GM12878 (cell line): ENCODE measurements at regions not wholly inside any gene's neighbourhood (a gene's known extent, or its start where the extent isn't known, plus 50 kb on each side); places are given as distances from the start of the nearest gene placed in this dataset.
"Not testable (repeated sequence)": the region's sequence is repeated elsewhere in the genome, so short reads cannot be mapped to it uniquely, and the experiment has no call there.

Experiments
- ATF2 ChIP-seq: IDR thresholded peaks from 2 replicates; pipeline ENCODE4 v1.6.1; 2012; ENCODE audit warnings: low read length, inconsistent platforms
- CTCF ChIP-seq, 3 experiments: IDR thresholded peaks in 2 of 3; conservative IDR thresholded peaks in 1 of 3; 2 replicates each; pipeline ENCODE4 v1.5.1; 2011; ENCODE audit warnings: low read depth in 3 of 3, low read length in 3 of 3, mild to moderate bottlenecking in 3 of 3, control low read depth in 2 of 3, moderate library complexity in 2 of 3, inconsistent platforms in 1 of 3, mixed read lengths in 1 of 3; ENCODE audit not compliant: control insufficient read depth in 2 of 3, insufficient read depth in 1 of 3; ENCODE audit errors: extremely low read depth in 1 of 3
- FOXK2 ChIP-seq: fragments of 450-650 bp; IDR thresholded peaks from 2 replicates; pipeline ENCODE4 v1.6.1; 2017; ENCODE audit warnings: mild to moderate bottlenecking, moderate library complexity
- GATAD2B ChIP-seq: fragments of 450-650 bp; conservative IDR thresholded peaks from 2 replicates; pipeline ENCODE4 v1.6.1; 2017; ENCODE audit warnings: low read depth, mild to moderate bottlenecking, moderate library complexity
- JUND ChIP-seq: IDR thresholded peaks from 2 replicates; pipeline ENCODE4 v1.6.1; 2012; ENCODE audit warnings: low read depth, mild to moderate bottlenecking, low read length, improper control_type of control experiment, moderate library complexity
- POLR2A ChIP-seq: IDR thresholded peaks from 2 replicates; pipeline ENCODE4 v1.6.1; 2011; ENCODE audit warnings: low read depth, mild to moderate bottlenecking, low read length
- PRDM15 ChIP-seq: fragments of 450-650 bp; formaldehyde crosslinking; IDR thresholded peaks from 2 replicates; pipeline ENCODE4 v1.4.0; 2020; ENCODE audit warnings: mild to moderate bottlenecking, moderate library complexity
- RAD21 ChIP-seq: IDR thresholded peaks from 2 replicates; pipeline ENCODE4 v1.6.1; 2011; ENCODE audit warnings: mild to moderate bottlenecking, low read depth, low read length, moderate library complexity; ENCODE audit not compliant: insufficient read depth
- STAT3 ChIP-seq: IDR thresholded peaks from 2 replicates; pipeline ENCODE4 v1.6.1; 2011; ENCODE audit warnings: low read depth, low read length, improper control_type of control experiment
- TF ChIP-seq, protein P1 (sequence below): IDR thresholded peaks from 2 replicates; pipeline ENCODE4 v1.6.1; 2011; ENCODE audit warnings: mild to moderate bottlenecking, low read depth, low read length, moderate library complexity; ENCODE audit not compliant: insufficient replicate concordance

DNA sequence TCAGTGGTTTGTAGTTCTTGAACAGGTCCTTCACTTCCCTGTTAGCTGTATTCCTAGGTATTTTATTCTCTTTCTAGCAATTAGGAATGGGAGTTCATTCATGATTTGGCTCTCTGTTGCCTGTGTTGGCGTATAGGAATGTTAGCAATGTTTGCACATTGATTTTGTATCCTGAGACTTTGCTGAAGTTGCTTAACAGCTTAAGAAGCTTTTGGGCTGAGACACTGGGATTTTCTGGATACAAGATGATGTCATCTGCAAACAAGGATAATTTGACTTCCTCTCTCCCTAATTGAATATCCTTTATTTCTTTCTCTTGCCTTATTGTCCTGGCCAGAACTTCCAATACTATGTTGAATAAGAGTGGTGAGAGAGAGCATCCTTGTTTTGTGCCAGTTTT is 121.8 kb upstream of the RASA1 start:
- not testable (repeated sequence) for TF ChIP-seq POLR2A; CTCF (IDR thresholded peaks at IDR 0.05 in 2 of 3, conservative IDR thresholded peaks at IDR 0.05 in 1 of 3; ENCODE audit: control insufficient read depth in 2 of 3, extremely low read depth in 1 of 3, insufficient read depth in 1 of 3, low read depth in 3 of 3, low read length in 3 of 3); STAT3; JUND; GATAD2B; PRDM15 (CRISPR knock-in tag); RAD21; FOXK2; ATF2
- TF ChIP-seq, protein P1, sequence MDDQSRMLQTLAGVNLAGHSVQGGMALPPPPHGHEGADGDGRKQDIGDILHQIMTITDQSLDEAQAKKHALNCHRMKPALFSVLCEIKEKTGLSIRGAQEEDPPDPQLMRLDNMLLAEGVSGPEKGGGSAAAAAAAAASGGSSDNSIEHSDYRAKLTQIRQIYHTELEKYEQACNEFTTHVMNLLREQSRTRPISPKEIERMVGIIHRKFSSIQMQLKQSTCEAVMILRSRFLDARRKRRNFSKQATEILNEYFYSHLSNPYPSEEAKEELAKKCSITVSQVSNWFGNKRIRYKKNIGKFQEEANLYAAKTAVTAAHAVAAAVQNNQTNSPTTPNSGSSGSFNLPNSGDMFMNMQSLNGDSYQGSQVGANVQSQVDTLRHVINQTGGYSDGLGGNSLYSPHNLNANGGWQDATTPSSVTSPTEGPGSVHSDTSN: not testable (repeated sequence)
